K562 (cell line): ENCODE measurements at regions not wholly inside any gene's neighbourhood (a gene's known extent, or its start where the extent isn't known, plus 50 kb on each side); places are given as distances from the start of the nearest gene placed in this dataset.

ENCODE experiments used
- CBX1 ChIP-seq: sonication (generic); IDR thresholded peaks from 2 replicates; pipeline ENCODE4 v1.6.1; 2016; ENCODE audit warnings: antibody characterized with exemption, low read depth, mild to moderate bottlenecking
- E2F3 ChIP-seq: fragments of 250-450 bp; sonication (Bioruptor Pico); IDR thresholded peaks from 2 replicates; pipeline ENCODE4 v1.4.0; 2020; ENCODE audit warnings: mild to moderate bottlenecking
- HDAC8 ChIP-seq: fragments of 450-650 bp; IDR thresholded peaks from 2 replicates; pipeline ENCODE4 v1.6.1; 2016; ENCODE audit warnings: mild to moderate bottlenecking, missing genetic modification characterization, moderate library complexity, missing compliant biosample characterization
- MTA1 ChIP-seq: fragments of 450-650 bp; IDR thresholded peaks from 2 replicates; pipeline ENCODE4 v1.6.1; 2017; ENCODE audit warnings: borderline replicate concordance
- NR3C1 ChIP-seq: sonication (generic); formaldehyde crosslinking; IDR thresholded peaks from 2 replicates; pipeline ENCODE4 v1.8.1; 2022; ENCODE audit warnings: missing genetic modification reagents
- RBM22 ChIP-seq: fragments of 200-400 bp; formaldehyde crosslinking; IDR thresholded peaks from 2 replicates; pipeline ENCODE4 v1.6.1; 2018; ENCODE audit warnings: low read length, low read depth; ENCODE audit not compliant: poor library complexity, severe bottlenecking
- SMARCC2 ChIP-seq: fragments of 450-650 bp; IDR thresholded peaks from 2 replicates; pipeline ENCODE4 v1.6.1; 2017; ENCODE audit warnings: antibody characterized with exemption, moderate library complexity, mild to moderate bottlenecking, low read depth
- SNIP1 ChIP-seq: fragments of 450-650 bp; IDR thresholded peaks from 2 replicates; pipeline ENCODE4 v1.7.1; 2017; ENCODE audit warnings: low read depth, mild to moderate bottlenecking
- STAT6 ChIP-seq: sonication (generic); formaldehyde crosslinking; IDR thresholded peaks from 2 replicates; pipeline ENCODE4 v1.8.1; 2023; ENCODE audit warnings: mild to moderate bottlenecking, missing genetic modification reagents
- ZKSCAN1 ChIP-seq: fragments of 150-350 bp; IDR thresholded peaks from 2 replicates; pipeline ENCODE4 v1.6.1; 2016; ENCODE audit warnings: low read depth, low read length
- TF ChIP-seq, protein P1 (sequence below): sonication (generic); formaldehyde crosslinking; IDR thresholded peaks from 2 replicates; pipeline ENCODE4 v1.8.1; 2023; ENCODE audit warnings: mild to moderate bottlenecking, missing genetic modification reagents

DNA sequence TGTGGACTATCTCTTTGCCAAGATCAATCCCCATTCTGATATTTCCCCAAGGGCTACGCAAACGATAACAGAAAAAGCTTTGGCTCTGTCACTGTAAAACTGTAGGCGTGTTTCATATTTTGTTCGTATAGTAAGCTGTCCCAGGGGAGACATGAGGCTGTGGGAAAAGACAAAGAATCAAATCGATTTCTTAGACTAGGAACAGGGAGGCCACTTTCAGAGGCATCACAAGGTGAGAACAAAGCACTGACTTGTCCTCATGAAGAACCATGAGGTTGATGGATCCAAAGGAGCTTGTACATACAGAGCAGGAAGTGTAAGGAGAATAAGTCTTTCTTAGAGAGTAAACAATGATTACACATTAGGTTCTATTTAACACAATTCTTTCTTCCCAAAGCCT lies 255.7 kb downstream of the HNMT start (continued):
- TF ChIP-seq SMARCC2: no peak
- no peak for TF ChIP-seq ZKSCAN1
- no peak for TF ChIP-seq NR3C1 (CRISPR knock-in tag)
- TF ChIP-seq E2F3 (CRISPR knock-in tag): no peak
- no peak for TF ChIP-seq RBM22
- no peak for TF ChIP-seq STAT6 (CRISPR knock-in tag)
- no peak for TF ChIP-seq HDAC8 (tag)
- TF ChIP-seq, protein P1, sequence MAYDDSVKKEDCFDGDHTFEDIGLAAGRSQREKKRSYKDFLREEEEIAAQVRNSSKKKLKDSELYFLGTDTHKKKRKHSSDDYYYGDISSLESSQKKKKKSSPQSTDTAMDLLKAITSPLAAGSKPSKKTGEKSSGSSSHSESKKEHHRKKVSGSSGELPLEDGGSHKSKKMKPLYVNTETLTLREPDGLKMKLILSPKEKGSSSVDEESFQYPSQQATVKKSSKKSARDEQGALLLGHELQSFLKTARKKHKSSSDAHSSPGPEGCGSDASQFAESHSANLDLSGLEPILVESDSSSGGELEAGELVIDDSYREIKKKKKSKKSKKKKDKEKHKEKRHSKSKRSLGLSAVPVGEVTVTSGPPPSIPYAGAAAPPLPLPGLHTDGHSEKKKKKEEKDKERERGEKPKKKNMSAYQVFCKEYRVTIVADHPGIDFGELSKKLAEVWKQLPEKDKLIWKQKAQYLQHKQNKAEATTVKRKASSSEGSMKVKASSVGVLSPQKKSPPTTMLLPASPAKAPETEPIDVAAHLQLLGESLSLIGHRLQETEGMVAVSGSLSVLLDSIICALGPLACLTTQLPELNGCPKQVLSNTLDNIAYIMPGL (CRISPR knock-in tag): no peak
- TF ChIP-seq MTA1: no peak
- TF ChIP-seq CBX1: no peak
- TF ChIP-seq SNIP1: no peak
